HG02840 (cell line): ENCODE measurements at regions not wholly inside any gene's neighbourhood (a gene's known extent, or its start where the extent isn't known, plus 50 kb on each side); places are given as distances from the start of the nearest gene placed in this dataset.
"Not testable (repeated sequence)": the region's sequence is repeated elsewhere in the genome, so short reads cannot be mapped to it uniquely, and the experiment has no call there.

Experiments
- ATAC-seq: cut with Tn5 transposase; IDR thresholded peaks from one replicate; pipeline ENCODE4 v1.9.1; 2021; ENCODE audit warnings: mild to moderate bottlenecking, moderate library complexity, moderate number of reproducible peaks; ENCODE audit not compliant: unreplicated experiment, low FRiP score

DNA sequence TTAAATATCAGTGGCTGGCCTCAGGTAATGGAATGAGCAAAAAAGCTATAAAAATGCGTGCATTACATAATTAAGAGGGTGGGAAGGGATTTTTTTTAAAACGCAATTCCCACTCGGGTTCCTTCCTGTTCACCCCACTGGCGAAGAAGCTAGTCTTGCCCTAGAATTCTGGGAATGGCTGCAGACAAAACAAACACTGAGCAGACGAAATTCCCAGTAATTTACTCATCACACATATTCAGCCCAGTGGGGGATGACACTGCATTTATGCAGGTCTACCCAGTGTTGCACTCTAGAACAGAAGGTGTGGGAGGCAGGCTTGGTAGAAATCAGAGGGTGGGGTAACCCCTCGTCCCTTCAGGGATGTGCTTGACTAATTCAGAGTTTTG is 2695.0 kb upstream of the DEFB115 start:
- no peak for ATAC-seq

GRCh38 chr20:28562899-28563521 is 2694.5 kb upstream of the DEFB115 start:
- ATAC-seq: not testable (repeated sequence)

- ATAC-seq: not testable (repeated sequence)
These were observed 2693.4 kb upstream of the DEFB115 start for GRCh38 chr20:28564024-28564423.

GRCh38 chr20:28564688-28565463 is 2692.6 kb upstream of the DEFB115 start:
- ATAC-seq: not testable (repeated sequence)

- ATAC-seq: not testable (repeated sequence)
These were observed 2681.5 kb upstream of the DEFB115 start for GRCh38 chr20:28575991-28576390.

DNA sequence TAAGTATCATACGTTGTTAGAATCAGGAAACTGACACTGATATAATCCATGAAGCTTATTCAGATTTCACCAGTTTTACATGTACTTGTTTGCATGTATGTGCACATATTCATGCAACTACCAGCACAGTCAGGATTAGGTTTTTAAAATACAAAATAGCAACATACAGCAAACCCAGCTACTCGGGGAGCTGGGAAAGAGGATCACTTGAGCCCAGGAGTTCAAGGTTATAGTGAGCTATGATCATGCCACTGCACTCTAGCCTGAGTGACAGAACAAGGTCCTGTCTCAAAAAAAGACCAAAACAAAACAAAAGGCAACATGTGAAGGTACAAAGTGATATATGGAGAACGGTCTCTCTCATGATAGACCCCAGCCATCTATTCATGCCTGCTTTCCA is 2665.8 kb upstream of the DEFB115 start:
- ATAC-seq: not testable (repeated sequence)

DNA sequence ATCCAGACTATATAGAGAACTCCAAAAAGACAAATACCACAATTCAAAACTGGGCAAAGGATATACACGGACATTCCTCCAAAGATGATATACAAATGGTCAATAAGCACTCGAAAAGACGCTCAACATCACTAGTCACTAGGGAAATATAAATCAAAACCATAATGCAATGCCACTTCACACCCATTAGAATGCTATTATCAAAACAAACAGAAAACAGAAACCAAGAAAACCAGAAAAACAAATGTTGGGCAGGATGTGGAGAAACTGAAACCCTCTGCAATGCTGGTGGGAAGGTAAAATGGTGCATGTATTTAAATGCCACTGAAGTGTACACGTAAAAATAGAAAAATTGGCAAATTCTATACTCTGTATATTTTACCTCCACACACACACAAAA is 2664.1 kb upstream of the DEFB115 start:
- not testable (repeated sequence) for ATAC-seq

- not testable (repeated sequence) for ATAC-seq
These were observed 2663.0 kb upstream of the DEFB115 start for GRCh38 chr20:28594476-28594875.

DNA sequence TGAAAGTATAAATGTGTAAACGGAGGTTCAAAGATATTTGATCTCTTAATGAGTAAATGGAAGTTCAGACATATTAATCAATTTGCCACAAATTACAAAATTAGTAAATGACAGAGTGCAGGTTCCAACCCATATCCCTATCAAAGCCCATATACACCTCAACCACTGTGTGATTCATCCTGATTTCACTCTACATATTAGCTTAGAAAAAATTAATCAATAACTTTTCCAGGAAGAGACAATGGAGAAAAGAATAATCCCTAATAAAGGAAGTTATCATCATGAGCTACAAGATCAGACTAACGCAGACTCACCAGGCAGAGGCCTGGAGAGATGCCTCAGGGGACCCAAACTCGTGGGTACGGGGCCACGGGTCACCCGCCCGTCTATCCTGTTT is 2655.5 kb upstream of the DEFB115 start:
- ATAC-seq: not testable (repeated sequence)

DNA sequence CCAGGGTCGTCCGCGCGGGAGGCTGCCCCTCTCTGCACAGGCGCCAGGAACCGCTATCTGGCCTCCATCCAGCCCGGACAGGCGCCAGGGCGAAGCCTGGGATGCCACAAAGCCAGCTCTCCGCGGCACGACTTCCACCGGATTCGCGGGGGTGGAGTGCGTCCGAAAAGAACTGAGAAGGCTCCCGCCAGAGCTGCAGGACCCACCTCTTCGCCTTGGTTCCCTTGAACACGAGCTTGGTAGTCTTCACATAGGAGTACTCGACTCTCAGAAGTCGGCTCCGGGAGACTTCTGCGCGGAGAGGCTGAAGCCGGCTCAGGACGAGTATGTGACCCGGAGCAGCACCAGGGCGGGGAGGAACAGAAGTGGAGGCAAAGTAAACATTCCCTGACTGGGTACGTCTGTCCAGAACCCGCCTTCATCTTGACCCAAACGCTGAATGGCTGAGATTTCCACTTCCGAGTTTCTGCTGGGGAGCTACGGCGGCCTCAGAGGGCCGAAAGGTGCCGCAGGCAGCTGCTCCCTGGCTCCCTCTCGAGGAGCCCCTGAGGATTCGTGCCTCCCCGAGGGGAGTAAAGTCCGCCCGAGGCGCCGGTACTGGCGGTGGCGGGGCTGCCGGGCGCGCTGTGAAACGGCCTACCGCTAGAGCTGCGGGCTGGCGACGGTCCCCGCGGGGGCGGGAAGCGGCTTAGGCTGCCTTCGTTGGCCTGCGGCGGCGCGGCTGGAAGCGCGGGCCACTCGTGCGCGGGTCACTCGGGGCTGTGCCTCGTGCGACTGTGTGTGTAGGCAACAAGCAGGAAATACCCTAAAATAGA is 2654.9 kb upstream of the DEFB115 start:
- peak; percentile 100 for ATAC-seq

GRCh38 chr20:28603218-28603577 is 2654.3 kb upstream of the DEFB115 start:
- not testable (repeated sequence) for ATAC-seq

DNA sequence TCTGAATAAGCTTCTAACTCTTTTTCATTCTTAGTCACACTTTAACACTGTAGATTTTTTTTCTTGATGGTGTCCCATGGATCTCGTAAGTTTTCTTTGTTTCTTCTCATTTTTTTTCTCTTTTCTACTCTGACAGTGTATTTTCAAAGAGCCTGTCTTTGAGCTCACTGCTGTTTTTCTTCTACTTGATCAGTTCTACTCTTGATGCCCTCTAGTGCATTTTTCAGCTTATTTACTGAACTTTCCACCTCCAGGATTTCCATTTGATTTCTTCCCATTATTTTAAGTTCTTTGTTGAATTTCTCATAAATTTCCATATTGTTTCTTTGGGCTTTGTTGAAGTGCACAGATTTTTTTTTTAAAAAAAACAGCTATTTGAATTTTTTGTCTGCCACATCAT is 2641.1 kb upstream of the DEFB115 start:
- ATAC-seq: no peak

GRCh38 chr20:28619956-28620651 is 2637.4 kb upstream of the DEFB115 start:
- not testable (repeated sequence) for ATAC-seq

DNA sequence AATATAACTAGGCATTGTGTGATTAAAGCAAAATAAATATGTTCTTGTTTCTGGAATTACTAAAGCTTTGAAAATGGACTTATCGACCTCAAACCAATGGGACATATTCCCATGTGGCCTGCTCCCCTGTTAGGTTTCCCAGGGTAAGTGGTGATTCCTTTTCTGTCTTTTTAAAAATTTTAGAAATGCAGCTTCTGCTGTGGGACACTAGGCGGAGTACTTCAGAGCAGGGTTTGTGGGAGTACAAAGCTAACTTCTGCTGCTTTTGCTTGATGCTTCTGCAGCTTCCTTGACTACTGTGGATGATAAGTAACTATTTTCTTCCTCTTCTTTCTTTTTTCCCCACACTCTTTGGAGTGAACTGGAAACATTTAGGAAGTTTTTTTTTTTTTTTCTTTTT is 2632.4 kb upstream of the DEFB115 start:
- ATAC-seq: not testable (repeated sequence)

- not testable (repeated sequence) for ATAC-seq
These were observed 2616.6 kb upstream of the DEFB115 start for GRCh38 chr20:28640831-28641230.
